GM19438 (cell line): ENCODE measurements at regions not wholly inside any gene's neighbourhood (a gene's known extent, or its start where the extent isn't known, plus 50 kb on each side); places are given as distances from the start of the nearest gene placed in this dataset.

Experiments
- ATAC-seq: cut with Tn5 transposase; IDR thresholded peaks from one replicate; pipeline ENCODE4 v1.9.1; 2021; ENCODE audit warnings: low read depth; ENCODE audit not compliant: unreplicated experiment

- no peak for ATAC-seq
Observed at GRCh38 chr10:64444564-64444963, 923.4 kb downstream of the REEP3 start.

- ATAC-seq, result no peak
Observed at GRCh38 chr10:64449603-64450002, 928.4 kb downstream of the REEP3 start.

DNA sequence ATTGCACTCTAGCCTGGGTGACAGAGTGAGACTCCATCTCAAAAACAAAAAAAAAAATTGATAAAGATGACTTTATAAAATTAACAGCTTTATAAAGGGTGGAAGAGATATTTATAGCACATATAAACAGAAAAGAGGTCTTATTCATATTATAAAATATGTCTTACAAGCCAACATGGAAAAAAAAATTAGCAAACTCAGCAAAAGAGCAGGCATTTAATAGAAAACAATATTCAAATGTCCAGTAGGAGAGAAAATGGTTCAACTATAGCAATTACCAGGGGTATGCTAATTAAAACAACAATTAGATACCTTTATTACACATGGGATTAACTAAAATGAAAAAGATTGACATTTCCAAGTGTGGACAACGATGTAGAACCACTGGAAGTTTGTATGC is 929.1 kb downstream of the REEP3 start:
- no peak for ATAC-seq

- ATAC-seq, result no peak
Observed at GRCh38 chr10:64454962-64455361, 933.8 kb downstream of the REEP3 start.

DNA sequence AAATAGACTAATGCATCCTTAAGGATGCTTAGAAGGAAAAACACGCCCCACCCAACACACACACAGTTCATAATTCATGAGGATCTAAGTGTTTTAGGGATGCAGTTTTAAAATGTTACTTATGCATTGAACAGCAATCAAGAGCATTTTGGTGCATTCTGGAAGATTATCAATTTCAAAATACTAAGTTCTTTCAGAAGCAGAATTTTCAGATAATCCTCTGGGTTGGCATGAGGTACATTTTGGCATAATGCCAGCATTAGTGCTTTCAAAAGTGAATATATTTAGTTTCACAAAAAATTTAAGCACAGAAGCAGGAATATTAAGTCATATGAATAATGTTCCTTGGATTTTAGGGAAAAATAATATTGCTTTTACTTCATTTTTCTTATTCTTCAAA is 937.1 kb downstream of the REEP3 start:
- ATAC-seq, result no peak

GRCh38 chr10:64463406-64463805 is 942.2 kb downstream of the REEP3 start:
- ATAC-seq, result no peak

DNA sequence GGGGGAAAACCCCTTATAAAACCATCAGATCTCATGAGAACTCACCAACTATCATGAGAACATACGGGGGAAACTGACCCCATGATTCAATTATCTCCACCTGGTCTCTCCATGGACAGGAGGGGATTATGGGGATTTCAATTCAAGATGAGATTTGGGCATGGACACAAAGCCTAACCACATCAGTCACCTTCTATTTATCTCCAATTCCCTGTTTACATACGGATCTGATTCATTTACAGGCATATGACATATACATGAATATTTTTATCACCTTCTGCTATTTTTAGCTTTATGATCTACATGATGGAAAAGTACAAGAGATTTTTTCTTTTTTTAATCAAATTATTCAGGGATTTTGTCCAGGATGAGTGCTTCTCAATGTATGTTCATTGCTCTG is 944.5 kb downstream of the REEP3 start:
- no peak for ATAC-seq

GRCh38 chr10:64468219-64468618 is 947.0 kb downstream of the REEP3 start:
- no peak for ATAC-seq

DNA sequence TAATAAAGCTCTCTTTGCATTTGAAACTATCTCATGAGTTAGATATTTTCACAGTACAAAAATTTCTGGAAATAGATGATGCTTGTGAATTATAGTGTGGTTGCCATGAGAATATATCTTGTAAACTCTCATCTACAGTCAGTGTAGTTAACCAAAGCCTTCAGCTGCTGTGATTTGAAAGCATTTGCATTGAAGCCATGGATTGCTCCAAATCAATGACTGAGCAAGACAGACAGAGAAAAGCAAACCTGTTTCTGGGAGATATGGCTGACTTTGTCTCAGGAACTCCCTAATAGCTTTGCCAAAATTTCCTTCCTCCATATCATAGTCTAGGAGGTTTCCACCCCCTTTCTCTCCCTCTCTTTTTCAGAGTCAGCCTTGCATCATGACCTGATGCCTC is 955.3 kb downstream of the REEP3 start:
- ATAC-seq, result no peak

- no peak for ATAC-seq
Observed at GRCh38 chr10:64477791-64478190, 956.6 kb downstream of the REEP3 start.

DNA sequence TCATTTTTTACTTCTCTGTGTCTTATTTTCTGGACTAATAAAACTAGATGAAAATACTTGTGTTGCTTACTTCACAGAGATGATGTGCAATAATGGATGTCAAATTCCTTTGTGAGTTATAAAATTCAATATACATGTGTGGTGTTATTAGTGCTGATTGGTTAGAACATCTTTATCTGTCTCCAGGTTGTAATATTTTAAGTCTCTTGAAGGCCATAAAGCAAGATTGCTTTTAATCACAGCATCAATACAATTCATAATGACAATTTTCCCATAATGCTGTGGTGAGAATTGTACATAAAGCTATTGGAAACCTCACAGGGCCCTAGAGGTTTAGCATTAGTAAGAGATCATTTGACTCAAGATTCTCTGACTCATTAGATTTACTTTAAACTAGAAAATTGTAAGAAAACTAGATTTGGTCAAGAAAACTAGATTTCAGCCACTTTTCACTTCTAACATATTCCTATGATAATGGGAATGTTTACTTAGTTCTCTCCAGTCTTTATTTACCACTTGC is 963.7 kb downstream of the REEP3 start:
- ATAC-seq, result no peak

DNA sequence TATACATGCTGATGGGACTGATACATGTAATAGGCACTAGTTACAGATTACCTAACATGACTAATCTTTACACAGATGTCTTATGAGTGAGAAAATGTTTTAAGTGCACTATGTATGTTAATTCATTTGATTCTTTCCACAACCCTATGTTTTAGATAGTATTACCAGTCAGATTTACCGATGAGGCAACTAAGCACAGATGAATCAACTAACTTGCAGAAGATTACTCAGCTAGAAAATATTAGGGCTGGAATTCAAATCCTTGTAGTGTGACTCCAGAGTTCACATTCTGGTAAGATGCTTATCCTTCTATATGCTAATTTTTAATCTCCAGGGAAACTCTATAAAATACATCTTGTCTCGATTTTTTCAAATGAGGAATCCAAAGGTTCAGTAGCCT is 964.9 kb downstream of the REEP3 start:
- no peak for ATAC-seq

DNA sequence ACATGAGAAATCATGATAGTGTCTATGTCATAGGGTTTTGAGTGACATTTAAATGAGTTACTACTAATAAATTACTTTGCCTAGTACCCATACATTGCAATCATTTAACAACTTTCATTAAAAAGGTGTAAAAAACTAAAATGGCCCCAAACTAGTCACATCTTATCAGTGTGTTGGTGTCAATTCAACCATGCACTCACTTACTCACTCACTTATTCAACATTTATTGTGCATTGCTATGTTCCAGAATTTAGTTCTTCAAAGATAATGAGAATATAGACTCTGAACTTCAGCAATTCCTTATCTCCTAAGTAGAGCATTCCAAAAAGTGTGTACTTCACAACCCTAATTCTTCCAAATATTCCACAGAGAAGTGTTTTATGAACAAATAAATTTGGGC is 965.7 kb downstream of the REEP3 start:
- ATAC-seq, result no peak

- ATAC-seq, result no peak
Observed at GRCh38 chr10:64494901-64495300, 973.7 kb downstream of the REEP3 start.

DNA sequence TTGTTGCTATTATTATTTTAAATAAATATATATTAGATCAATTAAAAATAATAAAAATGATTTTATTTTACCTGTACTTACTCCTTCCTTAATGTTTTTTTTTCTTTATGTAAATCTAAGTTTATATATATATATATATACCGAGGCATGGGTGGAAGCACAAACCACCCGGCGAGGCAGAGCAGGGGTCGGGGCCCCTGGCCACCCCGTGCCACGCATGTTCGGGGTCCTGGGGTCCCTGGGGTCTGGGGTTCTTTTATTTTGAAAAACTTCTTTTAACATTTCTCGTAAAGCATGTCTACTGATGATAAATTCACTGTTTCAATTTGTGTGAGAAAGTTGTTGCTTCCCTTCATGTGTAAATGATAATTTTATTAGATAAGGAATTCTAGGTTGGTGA is 976.1 kb downstream of the REEP3 start:
- ATAC-seq, result no peak

- ATAC-seq, result no peak
Observed at GRCh38 chr10:64501807-64502206, 980.6 kb downstream of the REEP3 start.

GRCh38 chr10:64502936-64503335 is 981.7 kb downstream of the REEP3 start:
- no peak for ATAC-seq

DNA sequence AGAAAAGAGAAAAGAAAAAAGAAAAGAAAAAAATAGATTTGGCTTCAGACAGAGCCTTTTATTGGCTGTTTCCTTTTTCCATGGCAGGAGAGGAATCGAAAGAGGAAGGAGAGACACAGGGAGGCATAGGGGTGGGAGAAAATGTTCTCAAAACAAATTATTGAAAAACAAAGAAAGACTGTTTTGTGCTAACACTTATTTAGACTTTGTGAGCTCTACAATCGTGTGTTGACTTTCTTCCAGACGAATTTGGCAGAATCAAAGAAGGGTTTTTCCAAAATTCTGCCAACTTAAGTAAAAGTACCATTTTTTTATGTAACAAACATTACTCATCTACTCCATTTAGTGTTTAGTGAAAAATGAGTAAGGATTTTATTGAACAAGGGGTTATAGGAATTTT is 982.2 kb downstream of the REEP3 start:
- ATAC-seq, result no peak

DNA sequence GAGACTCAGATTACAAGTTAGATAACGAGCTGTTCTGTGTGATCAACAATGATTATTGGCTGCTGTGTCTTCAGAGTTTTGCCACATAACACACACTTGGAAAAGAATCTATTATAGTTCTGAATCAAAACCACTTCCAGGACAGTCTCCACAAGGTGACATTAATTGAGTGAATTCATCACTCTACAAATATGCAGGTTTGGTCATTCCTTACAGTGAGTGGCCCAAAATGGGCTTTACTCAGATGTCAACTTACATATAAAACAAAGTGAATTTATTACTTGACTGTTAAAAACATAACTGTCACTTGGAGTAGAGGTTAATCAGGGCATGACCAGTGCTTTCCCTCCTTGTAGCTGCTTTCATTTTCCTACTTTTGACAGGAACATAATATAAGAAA is 984.3 kb downstream of the REEP3 start:
- ATAC-seq, result no peak

DNA sequence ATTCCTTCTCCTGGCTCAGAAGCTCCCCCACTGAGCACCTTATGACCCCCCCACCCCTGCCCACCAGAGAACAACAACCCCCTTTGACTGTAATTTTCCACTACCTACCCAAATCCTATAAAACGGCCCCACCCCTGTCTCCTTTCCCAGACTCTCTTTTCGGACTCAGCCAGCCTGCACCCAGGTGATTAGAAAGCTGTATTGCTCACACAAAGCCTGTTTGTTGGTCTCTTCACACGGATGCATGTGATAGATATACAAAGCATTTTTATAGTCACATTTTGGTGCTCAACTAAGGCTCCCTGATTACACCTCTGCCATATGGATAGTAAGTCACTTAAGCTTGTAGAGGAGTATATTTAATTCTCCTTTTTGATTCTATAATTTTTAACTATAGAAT is 985.8 kb downstream of the REEP3 start:
- ATAC-seq, result no peak

DNA sequence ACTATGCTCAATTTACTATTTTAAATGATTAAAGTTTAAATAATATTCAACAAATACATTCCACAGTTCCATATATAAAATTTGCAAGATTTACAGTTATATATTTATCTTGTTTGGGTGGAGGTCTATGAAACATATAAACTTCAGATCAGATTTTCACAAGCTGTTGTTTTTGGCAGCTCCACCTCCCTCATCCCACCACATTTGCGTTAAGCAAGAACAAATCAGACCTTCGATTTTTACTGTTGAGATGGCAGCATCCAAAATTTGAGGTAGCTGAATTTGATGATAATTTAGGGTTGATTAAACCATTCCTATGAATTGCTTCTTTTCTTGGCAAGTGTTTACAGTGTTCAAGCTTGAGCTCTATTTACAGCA is 986.4 kb downstream of the REEP3 start:
- ATAC-seq, result no peak

GRCh38 chr10:64508029-64508661 is 986.9 kb downstream of the REEP3 start:
- no peak for ATAC-seq
